Erythroblast (primary cell): ENCODE measurements at regions not wholly inside any gene's neighbourhood (a gene's known extent, or its start where the extent isn't known, plus 50 kb on each side); places are given as distances from the start of the nearest gene placed in this dataset.

Experiments
- GATA1 ChIP-seq: IDR thresholded peaks from 2 replicates; pipeline ENCODE4 v1.6.1; 2011; ENCODE audit warnings: low read depth, mild to moderate bottlenecking, control low read depth, low read length, moderate library complexity
- POLR2A ChIP-seq: IDR thresholded peaks from 2 replicates; pipeline ENCODE4 v1.6.1; 2011; ENCODE audit warnings: mild to moderate bottlenecking, low read length

GRCh38 chr13:59519819-59520218 is 643.9 kb downstream of the DIAPH3 start:
- TF ChIP-seq POLR2A (no peak), GATA1 (no peak)
